Heart right ventricle (tissue), 16 donors: ENCODE measurements at regions not wholly inside any gene's neighbourhood (a gene's known extent, or its start where the extent isn't known, plus 50 kb on each side); places are given as distances from the start of the nearest gene placed in this dataset.

Experiments used
- ATAC-seq, 8 donors: fragments of 200-7000 bp; cut with Tn5 transposase; one replicate each; pipeline ENCODE4 v1.9.1; 2020; ENCODE audit warnings: mild to moderate bottlenecking in 8 of 8, moderate library complexity in 8 of 8, moderate number of reproducible peaks in 1 of 8
- DNase-seq, 2 donors: peaks; one replicate each; pipeline ENCODE4 v3.0.0-alpha.2; 2020
- H3K27ac ChIP-seq, 10 donors: fragments of 200-600 bp; sonication (generic) in 2 of 10; one replicate each; pipeline versions ENCODE4 v1.5.0 to v1.8.0; 2020 to 2022; ENCODE audit warnings: mild to moderate bottlenecking in 3 of 10
- H3K27me3 ChIP-seq, 7 donors: fragments of 200-600 bp; one replicate each; pipeline ENCODE4 v1.8.0; 2021 to 2022; ENCODE audit warnings: mild to moderate bottlenecking in 2 of 7
- H3K36me3 ChIP-seq, 9 donors: fragments of 200-600 bp; sonication (generic) in 1 of 9; one replicate each; pipeline versions ENCODE4 v1.5.0 to v1.8.0; 2020 to 2022; ENCODE audit warnings: mild to moderate bottlenecking in 2 of 9
- H3K4me1 ChIP-seq, 9 donors: fragments of 200-600 bp; sonication (generic) in 1 of 9; one replicate each; pipeline versions ENCODE4 v1.5.0 to v1.8.0; 2020 to 2022; ENCODE audit warnings: mild to moderate bottlenecking in 4 of 9
- H3K4me3 ChIP-seq, 10 donors: fragments of 200-600 bp; sonication (generic) in 2 of 10; one replicate each; pipeline versions ENCODE4 v1.5.0 to v1.8.0; 2020 to 2022; ENCODE audit warnings: mild to moderate bottlenecking in 7 of 10, moderate library complexity in 2 of 10
- H3K9me3 ChIP-seq, 11 donors: fragments of 200-600 bp in 10 of 11; sonication (generic) in 2 of 11; one replicate each; pipeline versions ENCODE4 v1.5.0 to v1.8.0; 2013 to 2022; ENCODE audit warnings: mild to moderate bottlenecking in 2 of 11, control low read depth in 1 of 11, moderate library complexity in 1 of 11
- CTCF ChIP-seq, 9 donors: fragments of 200-600 bp; sonication (generic) in 2 of 9; IDR thresholded peaks; one replicate each; pipeline versions ENCODE4 v1.5.0 to v1.8.0; 2021 to 2022; ENCODE audit warnings: antibody characterized with exemption in 9 of 9, mild to moderate bottlenecking in 5 of 9, moderate library complexity in 1 of 9
- WGBS, 2 donors: extraction: QIAGEN DNeasy Blood & Tissue Kit; methylation state at CpG; one replicate each; pipeline ENCODE4 v1.1.7; 2013; ENCODE audit warnings: inconsistent platforms in 1 of 2; 5-methylcytosine and 5-hydroxymethylcytosine counted together
- intact Hi-C, 10 donors: fragments of 100-400 bp; cut with DNase I; formaldehyde crosslinking; loops; one replicate each; pipeline versions ENCODE4 v1.11.1 to v1.14.2; 2022
- donor health status: Arrhythmogenic right ventricular cardiomyopathy.
- donor health status: ischemic (EF 13 %, LVEDD 7.1; RV severe dilation, severe dysfunction).
- donor health status: healthy with polysubstance abuse.
- donor health status: DM: no; HTN: yes; CAD: no.
- donor health status: DM: no; HTN: no; CAD: no.
- donor health status: ischemic (EF 25% LVEDD 6.9; RV normal size, moderate dysfunction).
- donor health status: ischemic (EF 25% LVEDD 5.7; RV mildly dilated, moderate dysfunction).
- donor health status: healthy.
- donor health status: DM: yes; HTN: yes; CAD: no.
- donor health status: Ischemic cardiomyopathy.
- donor health status: ischemic (EF 35%, LVEDD 5.7; RV mildly dilated, moderate dysfunction).
- donor health status: nonischemic (EF 11% LVEDD 7.7; RV severe dilation, severe dysfunction).
- donor health status: DM: yes; HTN: yes; CAD: no.
- donor health status: PGD.
- donor health status: ischemic (EF 29% LVEDD 5.4; RV normal size, mild dysfunction).
- donor health status: nonischemic (EF 23%, LVEDD 6.1; RV moderate dilation, normal function).

GRCh38 chr13:109368230-109368629 is 418.2 kb downstream of the IRS2 start:
- ATAC-seq (no peak), DNase-seq (no peak)
- no peak overlapping the region for H3K4me3 ChIP-seq
- H3K27ac ChIP-seq = no peak overlapping the region
- H3K27me3 ChIP-seq = peaks cover 0 to 3% (median 0%) of the 10 kb centered on the region in 7 donors
- no peaks in the 10 kb centered on the region for H3K36me3 ChIP-seq
- TF ChIP-seq CTCF (IDR thresholded peaks at IDR 0.05) = no peak
- intact Hi-C loops = no loop called here
- H3K9me3 ChIP-seq = peaks cover 0 to 6% (median 0%) of the 10 kb centered on the region in 11 donors
- 88 to 93% methylated on average over 4 of the region's 4 CpGs for WGBS, 2 donors
- no peaks in the 10 kb centered on the region for H3K4me1 ChIP-seq

GRCh38 chr13:109366525-109366924 is 419.9 kb downstream of the IRS2 start:
- H3K36me3 ChIP-seq = no peaks in the 10 kb centered on the region
- ATAC-seq (no peak), DNase-seq (no peak)
- H3K4me1 ChIP-seq = peaks cover 0 to 5% (median 0%) of the 10 kb centered on the region in 9 donors
- intact Hi-C loops = no loop called here
- peaks cover 0 to 6% (median 0%) of the 10 kb centered on the region in 11 donors for H3K9me3 ChIP-seq
- TF ChIP-seq CTCF (IDR thresholded peaks at IDR 0.05) = no peak
- H3K4me3 ChIP-seq = no peak overlapping the region
- 89 to 90% methylated on average over 2 of the region's 2 CpGs for WGBS, 2 donors
- peaks cover 0 to 3% (median 0%) of the 10 kb centered on the region in 7 donors for H3K27me3 ChIP-seq
- H3K27ac ChIP-seq = no peak overlapping the region

- Histone ChIP-seq H3K36me3 (no peaks in the 10 kb centered on the region), H3K4me1 (peaks cover 0 to 5% (median 0%) of the 10 kb centered on the region in 9 donors), H3K27me3 (peaks cover 0 to 3% (median 0%) of the 10 kb centered on the region in 7 donors), H3K4me3 (no peak overlapping the region), H3K9me3 (peaks cover 0 to 6% (median 0%) of the 10 kb centered on the region in 11 donors), H3K27ac (no peak overlapping the region)
- 77 to 88% methylated on average over 6 of the region's 6 CpGs for WGBS, 2 donors
- intact Hi-C loops = no loop called here
- DNase-seq = no peak
- ATAC-seq = no peak
- no peak for TF ChIP-seq CTCF (IDR thresholded peaks at IDR 0.05)
These were observed 423.0 kb downstream of the IRS2 start for GRCh38 chr13:109363431-109363830.

GRCh38 chr13:109362616-109363015 is 423.8 kb downstream of the IRS2 start:
- Histone ChIP-seq H3K4me1 (peaks cover 0 to 5% (median 0%) of the 10 kb centered on the region in 9 donors), H3K36me3 (no peaks in the 10 kb centered on the region), H3K27me3 (peaks cover 0 to 3% (median 0%) of the 10 kb centered on the region in 7 donors), H3K4me3 (no peak overlapping the region), H3K27ac (no peak overlapping the region), H3K9me3 (peaks cover 0 to 6% (median 0%) of the 10 kb centered on the region in 11 donors)
- no peak for DNase-seq
- no peak for ATAC-seq
- no peak for TF ChIP-seq CTCF (IDR thresholded peaks at IDR 0.05)
- intact Hi-C loops = no loop called here
- WGBS, 2 donors = 34 to 46% methylated on average over 2 of the region's 2 CpGs
